Activated T-helper 9 cell treated with anti-CD3 and anti-CD28 coated beads, Interleukin-2, amount 50 U/mL, for 16 hours (primary cell): ENCODE measurements at regions not wholly inside any gene's neighbourhood (a gene's known extent, or its start where the extent isn't known, plus 50 kb on each side); places are given as distances from the start of the nearest gene placed in this dataset.
A peak's percentile ranks its signal among the peaks of the same experiment; 100 is the strongest.

ENCODE experiments used
- DNase-seq: peaks from one replicate; pipeline ENCODE4 v3.0.0-alpha.2; 2020; ENCODE audit warnings: low read depth

DNA sequence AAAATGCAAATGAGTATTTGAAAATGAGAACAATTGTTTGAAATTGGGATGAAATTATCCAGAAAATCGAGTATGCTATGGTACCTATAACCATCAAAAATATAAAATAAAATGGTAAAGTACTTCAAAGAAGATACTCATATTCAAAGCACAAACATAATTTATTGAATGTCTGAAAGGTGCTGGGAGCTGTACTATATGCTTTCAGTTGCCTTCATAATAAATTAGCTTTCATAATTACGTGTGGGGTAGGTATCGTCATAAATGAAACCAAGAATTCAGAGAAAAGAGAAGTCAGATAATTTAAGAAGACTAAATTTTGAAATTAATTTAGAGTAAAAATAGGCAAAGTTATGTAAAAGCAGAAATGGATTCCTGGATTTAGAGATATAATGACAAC lies 721.9 kb upstream of the ACVR2A start:
- DNase-seq: no peak

DNA sequence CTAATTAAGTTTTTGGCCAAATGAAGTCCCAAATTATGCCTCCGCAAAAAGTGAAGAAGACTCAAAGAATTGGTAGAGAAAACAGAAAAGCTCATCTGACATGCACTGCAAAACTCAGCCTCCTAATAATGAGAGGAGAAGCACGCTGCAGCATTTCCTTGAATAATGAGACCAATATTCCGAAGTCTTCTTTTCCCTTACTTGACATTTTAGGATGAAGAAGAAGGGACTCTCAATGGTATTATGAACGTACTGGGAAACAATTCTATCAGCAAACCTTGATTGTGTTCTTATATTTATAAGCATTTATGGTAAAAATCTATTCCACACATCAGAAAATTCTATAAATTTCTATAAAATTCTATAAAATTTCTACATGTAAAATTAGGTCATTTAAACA lies 733.9 kb upstream of the ACVR2A start:
- no peak for DNase-seq

DNA sequence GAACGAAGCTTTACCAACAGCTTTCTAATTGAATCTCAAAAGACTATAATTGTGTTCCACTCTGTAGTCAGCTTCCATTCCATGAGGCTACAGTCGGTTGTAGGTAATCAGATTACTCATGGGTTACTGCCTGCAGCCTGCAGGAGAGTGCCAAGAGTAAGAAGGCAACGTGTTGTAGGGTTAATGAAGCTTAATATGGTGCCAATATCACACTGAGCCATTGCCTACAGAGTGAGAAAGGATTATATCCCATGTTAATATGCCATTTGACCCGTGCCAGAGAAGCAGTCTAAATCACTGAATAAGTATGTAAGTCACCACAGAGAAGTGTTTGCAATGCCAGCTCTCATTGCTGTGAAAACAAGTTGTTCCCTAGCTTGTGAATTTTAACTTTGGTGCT lies 734.5 kb upstream of the ACVR2A start:
- DNase-seq: no peak

DNA sequence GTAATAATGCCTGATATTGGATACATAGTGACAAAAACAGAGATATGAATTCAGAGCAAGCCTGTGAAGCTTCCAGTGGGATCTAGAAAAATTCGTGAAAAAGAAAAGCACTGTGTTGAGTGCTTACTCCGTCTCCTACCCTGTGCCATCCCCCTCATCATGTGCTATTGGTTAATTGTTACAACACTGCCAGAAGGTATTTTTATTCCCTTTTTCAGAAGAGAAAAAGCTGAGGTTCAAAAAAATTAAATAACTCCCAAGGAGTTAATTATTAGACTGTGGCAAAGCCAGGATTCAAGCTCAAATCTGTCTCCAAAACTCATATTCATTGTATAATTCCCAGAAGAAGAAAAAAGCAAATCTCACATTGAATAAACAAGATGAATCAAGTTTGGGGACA lies 735.5 kb upstream of the ACVR2A start:
- no peak for DNase-seq

DNA sequence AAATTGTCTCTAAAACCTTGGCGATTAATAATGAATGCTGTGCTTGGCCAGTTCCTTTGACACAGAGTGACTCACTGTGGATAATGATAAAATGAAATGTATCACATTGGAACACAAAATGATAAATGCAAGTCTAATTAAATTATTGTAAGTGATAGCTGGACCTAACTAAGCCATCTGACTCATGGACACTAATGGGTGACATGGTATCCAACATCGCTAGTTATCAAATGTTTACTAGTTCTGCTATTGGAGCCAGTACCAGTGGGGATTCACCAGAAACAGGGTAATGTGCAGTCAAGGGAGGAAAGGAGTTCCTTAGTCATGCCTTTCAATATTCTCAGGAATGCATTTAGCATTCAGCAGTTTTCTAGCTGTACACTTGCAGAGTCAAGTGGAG lies 736.3 kb upstream of the ACVR2A start:
- no peak for DNase-seq

DNA sequence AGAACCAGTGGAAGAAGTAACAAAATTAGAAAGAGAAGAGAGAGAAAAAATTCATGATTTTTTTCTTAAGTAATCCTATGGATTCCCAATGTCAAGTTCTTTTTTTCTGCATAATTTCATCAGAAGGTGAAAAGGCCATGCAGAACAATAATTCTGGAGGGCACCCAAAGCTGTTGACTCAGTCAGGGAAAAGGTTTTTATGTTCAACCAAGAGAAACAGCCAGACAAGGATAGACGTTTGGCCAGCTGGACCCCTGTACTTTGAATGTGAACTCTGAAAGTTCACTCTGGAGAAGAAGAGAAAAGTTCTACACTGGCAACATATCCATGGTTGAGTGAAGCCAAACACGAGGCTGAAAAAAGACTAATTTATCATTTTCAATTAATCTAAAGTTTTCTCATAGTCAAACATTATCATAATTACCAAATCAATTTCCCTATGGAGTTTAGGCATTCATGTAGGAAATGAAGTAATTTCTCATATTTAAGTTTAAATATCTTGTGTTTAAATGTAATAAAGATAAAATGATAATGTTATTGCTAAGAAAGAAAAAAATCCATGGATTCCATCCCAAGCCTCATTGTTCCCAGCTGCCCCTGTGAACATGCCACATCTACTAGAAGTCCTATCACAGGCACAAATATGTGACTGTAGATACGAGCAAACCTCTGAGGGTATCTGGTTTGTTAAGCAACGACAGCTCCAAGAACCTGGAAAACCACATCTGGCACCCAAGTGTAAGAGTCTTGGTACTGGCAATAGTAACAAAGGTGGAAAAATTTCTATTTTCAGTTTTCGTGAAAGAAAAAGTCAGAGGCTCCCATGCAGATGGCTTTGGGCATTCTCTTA lies 742.7 kb upstream of the ACVR2A start:
- no peak for DNase-seq

DNA sequence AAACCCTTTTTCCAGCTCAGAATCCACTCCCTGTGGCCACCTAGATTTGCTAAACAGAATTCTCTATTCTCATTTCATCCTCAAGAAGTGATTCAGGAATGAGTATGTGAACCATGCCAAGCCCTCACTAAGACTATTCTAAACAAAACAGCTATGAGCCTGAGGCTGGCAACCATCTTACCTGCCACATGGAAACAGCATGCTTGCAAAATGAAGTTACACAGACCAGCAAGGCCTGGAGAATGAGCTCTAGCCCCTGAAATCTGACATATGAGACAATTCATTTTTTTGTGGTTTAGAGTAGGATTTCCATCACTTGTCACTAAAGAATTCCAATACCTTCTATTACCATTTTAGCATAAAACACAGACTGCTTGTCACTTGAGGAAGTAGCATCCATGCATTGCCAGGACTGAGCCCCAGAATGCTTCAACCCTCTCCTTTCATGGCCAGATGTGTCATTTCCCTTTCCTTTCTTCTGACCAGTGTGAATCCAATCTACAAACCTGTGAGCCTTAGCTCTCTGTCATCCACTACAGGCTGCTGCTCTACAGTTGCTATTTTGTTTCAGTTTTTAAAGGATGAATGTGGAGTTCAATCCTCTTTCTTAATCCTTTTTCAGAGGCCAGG lies 744.3 kb upstream of the ACVR2A start:
- no peak for DNase-seq

DNA sequence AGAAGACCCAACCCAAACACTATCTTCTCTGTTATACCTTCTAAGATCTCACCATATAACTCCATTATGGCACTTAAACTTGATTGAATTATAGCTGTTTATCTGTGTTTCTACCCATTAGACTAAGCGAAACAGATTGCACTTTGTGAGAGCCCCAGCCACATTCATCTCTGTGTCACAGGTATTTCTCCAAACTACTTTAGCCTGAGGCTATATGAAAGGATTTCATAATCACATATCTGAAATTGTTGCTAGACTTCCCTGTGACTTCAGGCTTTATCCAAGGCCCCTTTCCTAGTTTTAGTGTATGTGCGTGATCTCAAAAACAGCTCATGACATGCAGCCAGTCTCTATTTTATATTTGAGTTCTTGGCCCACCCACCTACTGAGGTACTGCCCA lies 745.0 kb upstream of the ACVR2A start:
- DNase-seq: no peak

DNA sequence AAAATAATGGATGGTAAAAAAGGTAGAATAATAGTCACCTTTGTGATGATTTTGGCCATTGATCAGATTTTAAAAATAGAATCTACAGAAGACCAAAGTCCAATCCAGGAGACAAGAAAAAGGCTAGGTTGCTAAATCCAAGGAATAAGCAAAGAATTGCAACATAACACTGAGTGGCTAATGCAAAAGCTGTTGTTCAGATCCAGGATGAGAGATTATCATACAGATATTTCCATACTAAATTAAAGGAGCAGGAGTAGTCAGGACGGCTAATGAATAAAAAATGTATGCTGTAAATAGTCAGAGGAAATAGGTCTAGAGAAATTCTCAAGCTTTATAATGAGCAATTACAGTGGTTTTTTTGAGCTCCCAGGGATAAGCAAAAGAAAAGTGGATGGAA lies 745.9 kb upstream of the ACVR2A start:
- DNase-seq: no peak

DNA sequence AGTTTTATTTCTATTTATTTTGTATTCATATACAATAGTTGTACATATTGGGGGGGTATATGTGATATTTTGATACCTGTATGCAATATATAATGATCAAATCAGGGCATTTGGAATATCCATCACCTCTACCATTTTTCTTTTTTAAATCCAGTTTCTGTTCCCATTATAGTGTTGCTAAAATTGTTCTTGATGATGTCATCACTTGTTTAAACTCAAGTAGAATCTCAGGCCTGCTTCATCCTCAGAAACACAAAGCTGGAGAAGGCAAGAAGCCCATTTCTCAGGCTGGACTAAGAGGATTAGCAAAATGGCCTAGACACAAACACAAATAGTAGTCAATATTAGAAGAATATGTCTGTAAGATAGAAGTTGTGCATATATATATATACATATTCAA lies 747.1 kb upstream of the ACVR2A start:
- no peak for DNase-seq

DNA sequence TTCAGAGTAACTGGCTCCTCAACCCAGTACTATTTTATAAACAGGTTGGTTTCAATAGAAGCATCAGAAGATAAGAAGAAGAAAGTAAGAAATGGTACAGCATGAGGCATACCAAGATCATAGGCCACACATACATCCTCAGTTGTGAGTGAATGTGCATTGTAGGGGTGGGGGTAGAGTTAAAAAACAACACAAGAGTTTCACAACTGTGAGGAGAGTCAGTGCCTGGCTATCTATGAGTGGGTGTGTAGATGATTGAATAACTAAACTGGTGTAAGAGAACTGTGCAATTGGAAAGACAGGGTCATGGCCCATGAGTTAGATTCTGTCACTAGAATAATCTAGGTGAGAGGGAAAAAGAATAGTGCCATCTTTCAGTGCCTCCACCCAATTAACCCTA lies 748.2 kb upstream of the ACVR2A start:
- no peak for DNase-seq

DNA sequence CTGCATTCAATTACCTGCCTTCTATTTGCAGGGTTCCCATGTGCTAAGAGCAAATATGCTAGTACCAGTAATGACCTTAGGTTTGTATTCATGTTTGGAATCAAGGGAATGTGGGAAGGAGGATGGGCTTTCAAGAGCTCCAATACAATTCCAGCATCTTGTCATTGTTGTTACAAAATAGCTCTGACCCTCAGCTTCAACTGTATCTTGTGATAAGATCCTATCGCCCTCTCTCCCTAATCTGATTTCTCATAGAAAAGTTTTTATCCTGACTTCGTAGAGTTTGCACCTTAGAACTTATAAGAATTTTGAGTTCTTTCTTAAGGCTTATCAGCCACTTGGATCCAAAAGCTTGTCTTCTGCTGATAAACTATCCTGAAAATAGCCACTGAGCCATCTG lies 749.5 kb upstream of the ACVR2A start:
- DNase-seq: no peak

DNA sequence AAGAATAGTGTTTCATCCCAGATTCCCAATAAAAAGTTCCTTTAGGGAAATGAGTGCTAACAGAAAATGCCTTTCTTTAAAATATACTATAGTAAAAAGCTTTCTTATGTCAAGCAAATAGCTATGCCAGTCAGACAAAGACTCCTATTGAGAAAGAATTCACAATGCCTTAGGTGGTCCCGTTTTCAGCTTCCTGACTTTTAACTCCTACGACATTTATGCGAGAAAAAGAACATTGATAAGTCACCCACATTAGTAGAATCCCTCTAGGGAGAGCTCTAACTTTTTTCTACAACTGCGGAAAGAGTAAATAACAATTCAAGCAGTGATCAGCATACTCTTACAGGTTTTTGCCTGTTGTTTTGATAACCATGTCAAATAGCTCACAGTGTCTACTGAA lies 750.8 kb upstream of the ACVR2A start:
- no peak for DNase-seq

DNA sequence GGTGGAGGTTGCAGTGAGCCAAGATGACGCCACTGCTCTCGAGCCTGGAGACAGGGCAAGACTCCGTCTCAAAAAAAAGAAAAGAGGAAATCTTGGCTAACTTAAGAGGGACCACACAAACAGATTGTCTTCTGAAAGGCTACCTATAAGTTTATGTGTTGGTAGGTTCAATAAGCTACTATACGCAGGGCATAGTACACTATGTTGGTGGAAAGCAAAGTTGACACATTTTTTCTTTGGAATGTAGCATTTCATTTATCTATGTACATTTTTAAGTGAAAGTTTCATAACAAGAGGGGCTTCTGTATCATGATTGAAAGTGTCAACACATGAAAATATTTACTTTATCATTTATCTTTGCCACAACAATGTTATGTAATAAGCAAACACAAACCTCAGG lies 752.6 kb upstream of the ACVR2A start:
- no peak for DNase-seq

DNA sequence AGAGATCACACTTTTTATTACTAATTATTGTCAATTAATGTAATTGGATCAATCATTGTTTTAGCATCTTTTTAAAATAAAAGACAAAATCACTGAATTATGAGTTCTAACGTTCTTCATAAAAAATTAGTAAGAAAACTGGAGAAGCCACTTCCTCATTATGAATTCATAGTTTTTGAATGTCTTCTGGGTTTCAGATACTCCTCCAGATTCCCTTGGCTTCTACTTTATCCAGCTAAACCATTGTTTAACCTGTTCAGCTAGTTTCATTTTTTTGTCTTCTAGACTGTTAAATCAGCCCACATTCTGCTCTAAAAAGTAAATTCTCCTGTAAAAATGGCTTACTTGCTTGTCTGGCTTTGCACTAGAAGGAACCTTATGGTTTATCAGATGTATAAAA lies 753.4 kb upstream of the ACVR2A start:
- DNase-seq: no peak

DNA sequence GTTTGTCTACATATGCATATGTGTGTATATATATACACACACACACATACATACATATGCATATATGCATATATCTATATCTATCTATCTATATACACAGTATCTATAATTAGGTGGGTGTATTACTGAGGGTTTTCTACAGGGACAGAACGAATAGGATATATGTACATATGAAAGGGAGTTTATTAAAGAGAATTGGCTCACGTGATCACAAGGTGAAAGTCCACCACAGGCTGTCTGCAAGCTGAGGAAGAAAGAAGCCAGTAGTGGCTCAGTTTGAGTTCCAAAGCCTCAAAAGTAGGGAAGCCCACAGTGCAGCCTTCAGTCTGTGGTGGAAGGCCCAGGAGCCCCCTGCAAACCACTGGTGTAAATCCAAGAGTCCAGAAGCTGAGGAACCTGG lies 756.0 kb upstream of the ACVR2A start:
- no peak for DNase-seq

DNA sequence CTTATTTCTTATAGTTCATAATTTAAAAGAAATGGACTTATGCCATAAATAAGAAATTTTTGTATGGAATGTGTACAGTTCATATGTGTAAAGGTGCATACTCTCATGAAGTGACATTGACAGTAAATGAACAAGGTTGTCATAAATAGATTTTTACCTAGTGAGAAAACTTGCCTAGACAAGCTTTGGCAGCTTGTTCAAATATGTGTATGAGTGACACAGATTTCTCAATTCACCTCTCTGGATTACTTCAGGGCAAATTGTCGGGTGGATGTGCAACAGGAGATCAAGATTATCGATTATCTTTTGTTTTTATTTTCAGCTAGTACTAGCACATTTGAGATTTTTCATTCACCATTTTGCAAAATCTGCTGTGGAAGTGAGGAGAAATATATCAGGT lies 758.1 kb upstream of the ACVR2A start:
- DNase-seq: no peak

DNA sequence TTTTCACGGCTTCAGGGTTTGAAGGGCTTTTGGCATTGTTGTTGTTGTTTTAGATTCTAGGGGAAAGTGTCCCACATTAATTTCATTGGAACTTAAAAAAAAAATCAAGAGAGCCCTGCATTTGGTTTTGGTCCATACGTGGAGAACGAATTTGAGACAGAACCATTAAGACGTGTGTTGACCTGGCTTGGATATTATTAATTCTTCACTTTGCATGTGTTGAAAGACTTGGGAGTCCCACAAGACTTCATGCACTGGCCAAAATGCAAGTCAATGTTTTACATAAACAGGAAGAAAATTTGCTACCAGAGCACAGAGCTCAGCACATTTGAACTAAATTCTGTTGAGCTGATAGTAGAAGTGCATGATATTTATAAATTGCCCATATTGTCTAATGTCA lies 761.2 kb upstream of the ACVR2A start:
- no peak for DNase-seq

DNA sequence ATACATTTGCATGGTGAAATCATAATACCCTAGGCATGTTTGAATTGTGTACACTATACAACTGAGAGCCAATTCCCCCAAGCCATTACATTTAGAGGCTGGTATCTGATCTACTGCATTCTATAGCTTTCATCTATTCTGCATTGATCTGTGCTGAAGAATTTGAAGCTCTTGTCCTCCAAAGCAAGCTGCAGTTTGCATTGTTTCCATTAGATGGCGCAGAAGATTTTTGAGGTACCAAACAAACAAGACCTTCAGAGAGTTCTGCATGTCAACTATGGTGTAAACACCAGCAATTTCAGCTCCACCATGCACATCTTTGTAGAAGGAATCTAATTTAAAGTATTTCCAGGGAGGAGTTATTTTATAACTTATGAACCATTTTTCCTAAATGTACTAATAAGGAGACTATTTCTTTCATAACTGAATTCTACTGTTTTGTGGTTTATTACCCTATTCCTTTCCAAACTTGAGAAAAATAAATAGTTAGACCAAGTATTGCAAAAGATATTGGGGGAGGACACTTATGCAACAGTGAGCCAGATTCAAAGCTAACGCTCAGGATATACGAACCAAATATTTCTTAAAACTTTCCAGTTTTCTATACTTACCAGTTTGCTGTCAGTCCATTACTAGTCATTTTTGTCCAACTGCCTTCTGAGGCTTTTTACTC lies 761.8 kb upstream of the ACVR2A start:
- peak; percentile 13 for DNase-seq

DNA sequence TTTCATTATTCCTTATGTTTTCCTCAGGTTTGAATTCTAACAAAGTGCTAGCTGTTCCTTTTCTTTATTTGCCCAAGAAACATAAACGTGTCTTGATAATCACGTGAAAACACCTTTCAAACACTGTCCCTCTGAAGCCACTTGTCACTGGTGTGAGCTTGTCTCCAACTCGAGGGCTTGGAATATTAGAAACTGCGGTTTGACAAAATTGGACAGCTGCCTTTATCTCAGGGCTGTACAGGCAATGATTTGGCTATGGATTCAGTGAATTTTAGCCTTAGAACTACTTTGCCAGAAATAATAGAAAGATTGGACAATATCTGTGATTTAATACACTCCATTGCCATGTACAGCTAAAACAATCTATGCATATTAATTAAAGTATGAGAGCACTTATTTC lies 763.0 kb upstream of the ACVR2A start:
- no peak for DNase-seq

DNA sequence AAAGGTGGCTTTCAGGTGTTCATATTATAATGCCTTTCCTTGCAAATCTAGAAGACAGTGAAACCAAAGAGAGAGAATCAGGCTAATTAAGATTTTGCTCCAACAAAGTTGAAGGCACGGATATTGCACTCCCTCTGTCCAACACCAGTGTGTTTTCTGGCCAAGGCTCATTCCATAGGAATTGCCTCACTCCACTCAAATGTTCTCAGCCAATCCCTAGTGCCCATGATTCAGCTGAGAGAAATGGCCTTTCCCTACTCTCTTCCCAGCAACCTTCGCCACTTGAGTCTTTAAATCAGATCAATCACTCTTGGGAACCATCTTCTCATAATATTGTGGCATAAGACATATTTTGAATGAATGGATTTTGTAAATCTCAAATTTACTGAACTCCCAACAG lies 768.2 kb upstream of the ACVR2A start:
- no peak for DNase-seq

DNA sequence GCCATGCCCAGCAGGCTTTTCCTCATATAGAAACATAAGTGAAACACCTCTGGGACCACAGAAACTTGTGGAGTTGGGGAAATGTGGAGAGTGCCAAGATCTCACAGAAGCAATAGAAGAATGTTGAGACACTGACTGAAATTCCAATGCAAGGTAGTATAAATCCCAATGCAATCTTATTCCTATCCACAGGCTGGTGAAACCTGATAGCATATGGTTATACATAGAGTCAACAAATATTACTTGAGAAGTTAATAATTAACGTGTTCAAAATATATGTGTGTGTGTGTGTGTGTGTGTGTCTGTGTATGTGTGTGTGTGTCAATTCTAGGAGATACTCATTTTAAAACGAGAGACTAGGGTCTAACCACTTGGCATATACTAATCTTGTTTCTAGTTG lies 776.8 kb upstream of the ACVR2A start:
- DNase-seq: no peak

DNA sequence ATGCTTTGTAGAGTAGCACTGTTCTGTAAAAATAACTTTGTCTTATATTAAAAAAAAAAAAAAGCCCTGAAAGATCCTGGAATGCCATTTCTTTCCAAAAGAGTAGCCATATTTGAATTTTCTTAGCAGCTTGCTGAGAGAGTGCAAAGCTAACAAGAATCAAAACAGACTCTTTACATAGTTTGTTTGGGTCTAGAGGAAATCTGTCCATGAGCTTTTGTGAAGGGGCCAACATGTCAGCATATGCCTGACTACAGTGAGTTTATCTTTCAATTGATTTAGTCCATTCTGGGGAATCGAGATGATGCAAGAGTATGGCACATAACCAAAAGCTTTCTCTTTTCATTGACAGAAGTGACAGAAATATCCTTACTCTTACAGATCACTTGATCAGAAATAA lies 777.7 kb upstream of the ACVR2A start:
- DNase-seq: no peak

DNA sequence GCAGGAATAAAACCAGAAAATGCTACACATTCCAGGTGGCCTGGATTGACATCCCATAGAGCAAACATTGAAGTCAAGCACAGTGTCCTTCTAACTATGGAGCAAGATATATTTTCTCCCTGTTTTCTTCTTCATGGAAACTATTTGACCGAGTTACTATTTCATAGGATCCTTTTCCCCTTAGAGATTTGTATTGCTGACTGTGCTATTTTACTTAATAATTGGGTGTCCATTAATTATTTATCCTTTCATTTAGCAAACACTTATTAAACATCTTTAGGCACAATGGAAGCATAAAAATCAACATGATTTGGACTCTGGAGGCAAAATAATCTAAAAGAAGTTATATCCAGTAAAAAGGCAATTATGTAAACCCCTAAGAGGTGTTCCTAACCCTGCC lies 782.8 kb upstream of the ACVR2A start:
- no peak for DNase-seq
